ENCODE measurements at regions not wholly inside any gene's neighbourhood (a gene's known extent, or its start where the extent isn't known, plus 50 kb on each side); places are given as distances from the start of the nearest gene placed in this dataset.

DNA sequence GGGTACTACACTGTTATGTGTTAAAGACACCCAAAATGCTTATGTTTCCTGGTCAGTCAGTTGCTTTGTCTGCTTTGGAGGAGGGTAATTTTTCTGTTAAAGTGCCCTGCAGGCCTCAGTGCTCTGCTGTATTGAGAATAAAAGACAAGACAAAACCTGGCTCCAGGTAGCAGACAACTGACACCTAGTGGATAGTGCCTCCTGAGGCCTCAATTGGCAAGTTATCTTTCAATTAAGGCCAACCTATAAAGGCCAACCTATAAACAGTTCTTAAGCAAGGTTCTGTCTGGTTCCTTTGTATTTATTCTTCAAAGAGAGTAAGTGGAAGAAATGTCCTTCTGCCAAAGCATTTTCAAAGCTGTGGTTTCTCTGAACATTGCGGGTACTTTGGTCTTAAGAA is 773.8 kb downstream of the MECOM start:
- TF ChIP-seq CTCF (IDR thresholded peaks at IDR 0.05) (no peak), POLR2A (IDR thresholded peaks at IDR 0.05) (no peak)

All from testis (tissue), 2 donors.